Prostate gland (tissue), 2 donors: ENCODE measurements at regions not wholly inside any gene's neighbourhood (a gene's known extent, or its start where the extent isn't known, plus 50 kb on each side); places are given as distances from the start of the nearest gene placed in this dataset.

Experiments used
- POLR2A ChIP-seq: fragments of 450-650 bp; IDR thresholded peaks from one replicate; pipeline ENCODE4 v1.6.1; 2016; ENCODE audit warnings: antibody characterized with exemption, mild to moderate bottlenecking
- TF ChIP-seq, protein P1 (sequence below), 4 experiments: fragments of 200-600 bp in 2 of 4; fragments of 450-650 bp in 2 of 4; sonication (generic) in 2 of 4; IDR thresholded peaks; 1 replicate in 3 of 4; 2 replicates in 1 of 4; pipeline ENCODE4 v1.5.1; 2016 to 2019; ENCODE audit warnings: antibody characterized with exemption in 4 of 4, mild to moderate bottlenecking in 2 of 4, moderate library complexity in 2 of 4

DNA sequence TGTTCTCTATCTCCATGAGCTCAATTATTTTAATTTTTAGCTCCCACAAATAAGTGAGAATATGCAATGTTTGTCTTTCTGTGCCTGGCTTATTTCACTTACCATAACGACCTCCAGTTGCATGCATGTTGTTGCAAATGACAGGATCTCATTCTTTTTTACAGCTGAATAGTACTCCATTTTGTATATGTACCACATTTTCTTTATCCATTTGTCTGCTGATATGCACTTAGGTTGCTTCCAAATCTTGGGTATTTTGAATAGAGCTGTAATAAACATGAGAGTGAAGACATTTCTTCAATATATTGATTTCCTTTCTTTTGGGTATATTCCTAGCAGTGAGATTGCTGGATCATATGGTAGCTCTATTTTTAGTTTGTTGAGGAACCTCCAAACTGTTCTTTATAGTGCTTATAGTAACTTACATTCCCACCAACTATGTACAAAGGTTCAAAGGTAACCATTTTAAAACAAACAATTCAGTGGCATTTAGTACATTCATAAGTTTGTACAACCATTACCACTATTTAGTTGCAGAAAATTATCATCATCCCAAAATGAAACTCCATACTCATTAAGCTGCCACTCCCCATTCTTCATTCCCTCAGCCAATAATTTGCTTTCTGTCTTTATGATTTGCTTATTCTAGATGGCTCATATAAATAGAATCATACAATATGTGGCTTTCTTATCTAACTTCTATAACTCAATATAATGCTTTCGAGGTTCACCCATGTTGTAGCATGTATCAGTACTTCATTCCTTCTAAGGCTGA lies 255.9 kb upstream of the NFIA start:
- TF ChIP-seq, protein P1, sequence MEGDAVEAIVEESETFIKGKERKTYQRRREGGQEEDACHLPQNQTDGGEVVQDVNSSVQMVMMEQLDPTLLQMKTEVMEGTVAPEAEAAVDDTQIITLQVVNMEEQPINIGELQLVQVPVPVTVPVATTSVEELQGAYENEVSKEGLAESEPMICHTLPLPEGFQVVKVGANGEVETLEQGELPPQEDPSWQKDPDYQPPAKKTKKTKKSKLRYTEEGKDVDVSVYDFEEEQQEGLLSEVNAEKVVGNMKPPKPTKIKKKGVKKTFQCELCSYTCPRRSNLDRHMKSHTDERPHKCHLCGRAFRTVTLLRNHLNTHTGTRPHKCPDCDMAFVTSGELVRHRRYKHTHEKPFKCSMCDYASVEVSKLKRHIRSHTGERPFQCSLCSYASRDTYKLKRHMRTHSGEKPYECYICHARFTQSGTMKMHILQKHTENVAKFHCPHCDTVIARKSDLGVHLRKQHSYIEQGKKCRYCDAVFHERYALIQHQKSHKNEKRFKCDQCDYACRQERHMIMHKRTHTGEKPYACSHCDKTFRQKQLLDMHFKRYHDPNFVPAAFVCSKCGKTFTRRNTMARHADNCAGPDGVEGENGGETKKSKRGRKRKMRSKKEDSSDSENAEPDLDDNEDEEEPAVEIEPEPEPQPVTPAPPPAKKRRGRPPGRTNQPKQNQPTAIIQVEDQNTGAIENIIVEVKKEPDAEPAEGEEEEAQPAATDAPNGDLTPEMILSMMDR (IDR thresholded peaks at IDR 0.05): no peak
- TF ChIP-seq POLR2A: no peak
